ENCODE measurements at regions not wholly inside any gene's neighbourhood (a gene's known extent, or its start where the extent isn't known, plus 50 kb on each side); places are given as distances from the start of the nearest gene placed in this dataset.

DNA sequence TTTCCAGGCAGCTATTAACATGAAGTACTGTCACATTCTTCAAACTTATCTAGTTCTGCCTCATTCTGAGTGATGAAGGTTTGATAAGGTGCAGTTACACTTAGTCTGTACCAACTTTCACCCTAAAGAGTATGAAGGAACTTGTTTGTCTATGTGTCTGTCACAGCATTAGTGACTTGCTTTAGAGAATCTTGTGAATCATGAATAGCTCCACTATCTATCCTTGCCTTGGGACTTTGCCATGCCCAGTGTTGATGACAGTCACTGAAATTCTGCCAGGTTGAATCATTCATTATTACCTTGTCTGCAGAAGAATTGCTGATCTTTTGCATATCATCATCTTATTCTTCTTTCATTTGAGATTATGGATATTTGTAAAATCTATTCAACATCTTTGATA, 50.9 kb upstream of the A1CF start:
- no peak for DNase-seq

DNA sequence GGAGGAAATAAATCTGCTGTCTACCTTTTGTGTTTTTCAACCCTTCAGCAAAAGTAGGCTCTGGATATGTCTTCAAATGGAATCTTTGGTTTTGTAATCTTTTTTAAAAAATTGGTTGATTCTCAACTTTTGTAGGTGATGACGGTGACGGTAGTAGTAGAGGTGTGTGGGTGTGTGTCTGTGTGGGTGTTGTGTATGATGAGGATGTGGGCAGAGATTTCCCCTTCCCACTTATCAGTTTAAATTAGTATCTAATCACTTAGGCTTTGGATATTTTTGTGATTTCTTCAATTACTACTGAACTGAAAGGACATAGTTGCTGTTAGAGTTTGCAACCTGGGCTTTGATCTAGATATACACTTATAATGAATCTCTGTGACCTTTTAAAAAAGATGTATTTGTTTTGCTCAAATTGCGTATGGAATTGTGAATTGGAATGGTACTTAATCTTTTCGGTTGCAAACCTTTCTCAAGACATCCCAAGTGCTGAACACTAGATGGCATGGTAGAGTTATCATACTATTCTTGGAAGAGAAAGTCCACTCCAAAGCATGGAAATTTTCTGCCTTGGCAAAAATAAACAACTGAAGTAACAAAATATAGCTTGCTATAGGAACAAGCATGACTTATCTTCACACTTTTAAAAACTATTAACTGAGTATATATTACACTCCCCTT, 51.9 kb upstream of the A1CF start:
- no peak for DNase-seq

- no peak for DNase-seq
These were observed 56.2 kb upstream of the A1CF start for GRCh38 chr10:50941629-50942028.

DNA sequence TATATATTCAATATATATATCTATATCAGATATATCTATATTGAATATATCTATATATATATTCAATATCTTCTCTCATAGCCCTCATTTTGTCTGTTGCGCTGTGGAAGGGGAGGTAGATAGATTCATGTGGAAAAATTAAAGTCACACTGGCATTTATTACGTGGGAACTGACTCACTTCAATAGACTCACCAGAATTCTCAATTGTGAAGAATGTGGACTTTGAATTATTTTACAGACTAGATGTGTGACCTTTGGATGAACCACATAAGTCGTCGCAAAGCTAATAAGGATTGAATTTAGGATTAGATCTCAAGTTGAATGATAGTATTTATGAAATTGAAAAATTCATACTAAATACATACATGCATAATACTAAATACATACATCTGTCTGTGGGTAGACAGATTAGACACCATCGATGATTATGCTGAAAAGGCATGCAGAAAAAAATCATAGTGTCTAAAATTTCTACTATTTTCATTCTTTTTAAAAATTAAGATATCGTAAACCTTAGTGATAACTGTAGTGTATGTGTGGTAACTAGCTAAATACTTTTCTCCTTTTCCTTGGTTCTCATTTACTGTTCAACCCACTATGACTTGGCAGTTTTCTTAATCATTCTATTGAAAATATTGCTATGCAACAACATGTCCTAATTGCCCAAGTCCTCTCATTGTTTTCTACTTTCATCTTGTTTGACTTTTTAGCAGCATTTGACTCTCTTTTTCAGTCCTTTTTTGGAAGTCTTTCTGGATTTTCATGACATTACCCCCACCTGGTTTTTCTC, 61.8 kb upstream of the A1CF start:
- no peak for DNase-seq

DNA sequence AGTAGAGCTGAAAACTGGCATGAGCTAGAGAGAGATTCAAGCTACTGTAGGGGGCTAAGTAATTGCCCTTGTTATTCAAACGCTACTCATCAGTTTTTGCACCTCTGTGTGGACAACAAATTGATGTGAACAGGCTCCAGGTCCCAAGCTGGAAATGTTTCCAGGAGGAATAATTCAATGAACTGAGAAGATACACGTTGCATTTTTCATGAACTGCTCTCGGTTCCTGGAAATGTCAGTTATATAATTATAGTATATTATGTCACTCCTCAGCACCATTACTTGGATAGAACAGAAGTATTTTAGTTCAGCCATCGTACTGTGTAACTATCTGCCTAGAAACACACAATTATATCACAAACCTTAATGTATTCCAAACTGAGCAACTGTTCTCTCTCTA, 65.9 kb upstream of the A1CF start:
- no peak for DNase-seq

DNA sequence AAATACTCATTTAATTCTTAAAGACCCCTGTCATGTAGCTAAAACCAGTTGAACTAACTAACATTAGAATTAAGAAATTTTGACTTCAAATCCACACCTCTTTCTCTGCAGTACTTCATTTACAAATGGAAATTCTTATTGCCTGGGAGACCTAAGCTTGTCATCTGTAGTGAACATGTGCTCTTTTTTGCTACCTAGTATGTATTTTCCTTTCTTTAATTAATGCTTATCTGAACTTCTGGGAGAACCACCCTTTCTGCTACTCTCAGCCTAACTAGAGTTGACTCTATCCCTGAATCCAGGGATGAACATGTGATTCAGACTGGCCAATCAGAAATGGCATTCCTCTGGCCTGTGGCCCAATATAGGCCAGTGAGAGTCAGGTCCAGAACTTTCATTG, 75.9 kb upstream of the A1CF start:
- DNase-seq, result no peak

GRCh38 chr10:50963063-50963462, 77.6 kb upstream of the A1CF start:
- DNase-seq, result no peak

DNA sequence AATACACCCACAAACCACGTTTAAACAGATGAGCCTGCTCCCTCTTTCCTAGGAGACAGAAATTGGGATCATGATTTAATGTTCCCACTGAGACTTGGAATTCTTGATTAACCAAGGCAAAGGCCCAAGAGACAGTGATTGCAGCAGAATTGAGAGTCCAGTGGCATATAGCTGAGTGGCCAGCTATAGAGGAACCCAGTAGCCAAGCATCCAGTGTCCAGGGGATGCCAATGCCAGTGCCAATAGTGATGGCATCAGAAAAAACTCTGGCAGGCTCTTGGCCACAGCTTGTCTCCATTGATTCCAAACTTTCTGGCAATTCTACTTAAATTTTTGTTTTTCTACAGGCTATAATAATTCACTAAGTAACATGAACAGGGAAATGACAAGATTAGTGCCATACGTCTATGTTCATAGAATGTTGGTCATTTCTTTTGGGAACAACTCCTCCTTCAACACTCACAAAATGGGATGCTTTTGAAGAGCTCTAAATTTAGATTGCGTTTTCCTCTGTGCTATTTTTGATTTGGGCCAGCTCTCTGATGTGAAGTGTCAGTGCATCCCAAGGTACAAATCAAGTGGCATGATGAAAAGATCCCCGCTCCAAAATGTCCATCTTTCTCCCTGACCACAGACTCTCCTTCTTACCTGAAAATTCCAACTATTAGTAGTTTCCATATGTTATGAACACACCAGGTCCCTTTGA, 83.1 kb upstream of the A1CF start:
- DNase-seq, result no peak

GRCh38 chr10:50972591-50972990, 87.2 kb upstream of the A1CF start:
- no peak for DNase-seq

GRCh38 chr10:50981385-50981784, 92.9 kb upstream of the PRKG1 start:
- no peak for DNase-seq

GRCh38 chr10:50981904-50982303, 92.4 kb upstream of the PRKG1 start:
- no peak for DNase-seq

DNA sequence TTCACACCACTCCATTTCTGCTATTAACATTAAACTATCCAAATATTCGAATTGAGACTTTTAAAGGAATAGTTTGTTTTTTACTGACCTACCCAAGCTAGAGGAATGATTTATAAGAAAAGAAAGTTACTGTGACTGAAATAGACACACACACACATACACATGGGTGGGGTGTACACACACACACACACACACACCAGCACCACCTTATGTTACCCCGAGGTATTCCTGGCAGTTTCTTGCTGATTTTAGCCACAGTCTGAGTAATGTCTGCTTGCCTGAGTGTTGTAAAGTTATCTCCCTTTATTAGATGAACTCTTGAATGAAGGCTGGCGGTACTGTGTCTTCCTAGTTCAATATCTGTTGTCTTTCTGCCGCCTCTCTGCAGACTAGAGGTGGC, 91.3 kb upstream of the PRKG1 start:
- no peak for DNase-seq

- no peak for DNase-seq
These were observed 86.4 kb upstream of the PRKG1 start for GRCh38 chr10:50987934-50988333.

- DNase-seq, result no peak
These were observed 85.5 kb upstream of the PRKG1 start for GRCh38 chr10:50988792-50989191.

GRCh38 chr10:50990568-50991455, 83.5 kb upstream of the PRKG1 start:
- DNase-seq, result peak; percentile 33

GRCh38 chr10:50991456-50992355, 82.6 kb upstream of the PRKG1 start:
- peak; percentile 43 for DNase-seq

DNA sequence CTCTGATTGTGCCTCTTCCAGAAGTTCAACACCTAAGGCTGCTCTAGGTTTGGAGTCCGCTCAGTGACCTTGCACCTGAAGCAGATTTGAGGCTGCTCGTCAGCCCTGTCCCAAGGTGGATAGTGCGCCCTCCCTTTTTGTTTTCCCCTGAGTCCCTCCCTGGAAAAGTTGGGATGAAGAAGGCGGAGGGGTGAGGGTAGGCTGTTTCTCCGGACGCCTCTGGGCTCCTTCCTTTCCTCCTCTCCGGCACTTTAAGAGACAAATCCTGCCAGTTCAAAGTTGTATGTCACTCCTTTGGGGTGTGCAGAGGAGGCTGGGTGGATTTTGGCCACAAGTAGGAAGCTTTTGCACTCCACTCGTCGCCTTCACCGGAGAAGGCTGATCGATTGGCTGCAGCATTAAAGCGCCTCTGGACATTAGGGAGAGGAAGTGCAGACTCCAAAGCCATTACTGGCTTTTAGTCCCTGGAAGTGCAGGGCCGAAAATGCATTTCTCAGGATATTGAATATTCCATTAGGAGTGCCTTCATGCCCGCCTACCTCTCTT, 81.9 kb upstream of the PRKG1 start:
- no peak for DNase-seq

- DNase-seq, result no peak
These were observed 81.1 kb upstream of the PRKG1 start for GRCh38 chr10:50992972-50993766.

DNA sequence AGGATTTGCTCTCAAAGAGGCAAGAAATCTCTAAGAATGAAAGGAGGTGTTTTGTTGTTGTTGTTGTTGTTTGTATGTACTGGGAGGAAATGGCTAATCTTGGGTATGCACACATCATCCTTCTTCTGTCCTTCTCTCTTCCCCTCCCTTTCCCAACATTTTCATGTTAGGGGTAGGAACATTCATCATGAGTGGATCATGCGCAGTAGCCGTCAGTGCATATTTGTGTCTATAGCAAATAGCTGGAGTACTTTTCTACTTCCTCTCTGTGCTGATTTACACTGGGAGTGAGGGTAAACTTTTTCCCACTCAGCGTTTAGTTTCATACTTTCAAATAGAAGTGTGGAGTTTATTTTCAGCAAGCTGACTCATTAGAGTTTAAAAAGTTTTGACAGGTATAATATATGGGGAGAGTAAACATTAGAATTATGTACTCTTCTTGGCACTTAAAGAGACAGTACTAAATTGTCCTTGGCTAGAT, 80.5 kb upstream of the PRKG1 start:
- no peak for DNase-seq

DNA sequence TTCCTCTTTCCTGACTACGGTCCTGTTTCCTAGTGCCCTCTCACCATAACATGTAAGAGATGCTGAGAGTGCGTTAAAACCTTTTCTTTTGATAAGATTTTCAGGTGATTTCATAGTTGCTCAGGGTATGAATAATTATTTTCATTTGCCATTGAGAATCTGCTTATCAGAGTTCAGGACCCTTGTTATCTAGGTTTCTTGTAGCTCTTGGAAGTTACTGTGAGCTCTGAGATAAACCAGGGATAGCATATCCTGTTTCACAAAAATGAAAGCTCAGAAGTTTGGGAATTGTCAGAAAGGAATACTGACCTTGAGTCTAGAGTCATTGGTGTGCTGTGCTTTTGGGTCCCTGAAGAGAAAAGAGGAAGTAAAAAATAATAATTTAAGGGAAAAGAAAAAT, 76.8 kb upstream of the PRKG1 start:
- DNase-seq, result no peak

DNA sequence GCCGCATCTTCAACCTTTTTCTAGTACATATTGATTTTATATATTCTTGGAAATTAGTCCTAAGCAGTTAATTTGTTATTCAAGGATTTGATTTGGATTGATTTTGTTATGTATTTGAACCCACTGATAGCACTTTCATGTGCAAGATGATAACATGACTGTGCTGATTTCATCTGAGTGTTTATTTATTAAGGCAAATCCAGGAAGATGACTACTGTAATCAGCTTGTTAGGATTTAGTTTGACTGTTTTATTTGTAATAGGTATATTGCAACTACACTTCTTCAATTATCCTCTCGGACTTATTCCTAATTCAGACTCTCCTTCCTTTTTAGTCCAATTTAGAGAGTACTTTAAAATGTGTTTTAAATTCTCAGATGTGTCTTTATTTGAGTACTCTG, 75.1 kb upstream of the PRKG1 start:
- no peak for DNase-seq

Measured in 8988T (cell line).